B cell (primary cell): ENCODE measurements at regions not wholly inside any gene's neighbourhood (a gene's known extent, or its start where the extent isn't known, plus 50 kb on each side); places are given as distances from the start of the nearest gene placed in this dataset.

Experiments used
- CTCF ChIP-seq: fragments of 200-600 bp; IDR thresholded peaks from one replicate; pipeline ENCODE4 v1.8.0; 2022; ENCODE audit warnings: antibody characterized with exemption, mild to moderate bottlenecking
- EZH2 ChIP-seq: IDR thresholded peaks from 2 replicates; pipeline ENCODE4 v1.6.1; 2012; ENCODE audit warnings: borderline replicate concordance, low read depth, mild to moderate bottlenecking, moderate library complexity, low read length; ENCODE audit not compliant: insufficient read depth, poor library complexity, severe bottlenecking

GRCh38 chr6:15763364-15763763 is 100.5 kb upstream of the DTNBP1 start:
- TF ChIP-seq EZH2 (no peak), CTCF (no peak)
